Calu3 (cell line): ENCODE measurements at regions not wholly inside any gene's neighbourhood (a gene's known extent, or its start where the extent isn't known, plus 50 kb on each side); places are given as distances from the start of the nearest gene placed in this dataset.

ENCODE experiments used
- BruUV-seq: library from RNA; stranded (reverse); fragments of 400-500 nt; replicated peaks from 2 replicates; lab custom pipeline; 2021; lab: Mats Ljungman, UMichigan
- CTCF ChIA-PET: fragments of 300-600 bp; sonication (Branson Sonifier 250); formaldehyde crosslinking; loops from one replicate; lab custom pipeline; 2022; ENCODE audit warnings: antibody characterized with exemption; lab: Charles Lee
- DNase-seq: peaks from one replicate; pipeline ENCODE4 v3.0.0; 2022
- H3K27ac Mint-ChIP-seq: one replicate; pipeline ENCODE4 v1.8.0; 2022; ENCODE audit warnings: mixed read lengths; ENCODE audit not compliant: unreplicated experiment
- H3K27me3 Mint-ChIP-seq: one replicate; pipeline ENCODE4 v1.8.0; 2022; ENCODE audit warnings: mixed read lengths; ENCODE audit not compliant: unreplicated experiment
- H3K36me3 Mint-ChIP-seq: one replicate; pipeline ENCODE4 v1.8.0; 2022; ENCODE audit warnings: mild to moderate bottlenecking, moderate library complexity, mixed read lengths; ENCODE audit not compliant: insufficient read depth, unreplicated experiment
- H3K4me1 Mint-ChIP-seq: one replicate; pipeline ENCODE4 v1.8.0; 2022; ENCODE audit warnings: mild to moderate bottlenecking, low read depth, mixed read lengths; ENCODE audit not compliant: unreplicated experiment
- H3K4me3 Mint-ChIP-seq: one replicate; pipeline ENCODE4 v1.8.0; 2022; ENCODE audit warnings: mild to moderate bottlenecking, low read depth, moderate library complexity, mixed read lengths; ENCODE audit not compliant: unreplicated experiment
- H3K9me3 Mint-ChIP-seq: one replicate; pipeline ENCODE4 v1.8.0; 2022; ENCODE audit warnings: low read depth, mixed read lengths; ENCODE audit not compliant: unreplicated experiment
- CTCF ChIP-seq: fragments of 200-600 bp; IDR thresholded peaks from one replicate; pipeline ENCODE4 v1.8.0; 2022; ENCODE audit warnings: antibody characterized with exemption; ENCODE audit not compliant: unreplicated experiment
- intact Hi-C: fragments of 100-400 bp; cut with micrococcal nuclease; formaldehyde crosslinking; loops from one replicate; pipeline ENCODE4 v1.10.0; 2022; ENCODE audit not compliant: unreplicated experiment

GRCh38 chr1:47627016-47627415 is 189.2 kb downstream of the FOXD2 start:
- H3K36me3 Mint-ChIP-seq = no peaks in the 10 kb centered on the region
- no peak for TF ChIP-seq CTCF
- no peaks in the 10 kb centered on the region for H3K9me3 Mint-ChIP-seq
- intact Hi-C loops = no loop called here
- CTCF ChIA-PET = no interaction called here
- H3K4me3 Mint-ChIP-seq = no peak overlapping the region
- no peak overlapping the region for H3K27ac Mint-ChIP-seq
- DNase-seq = no peak
- H3K27me3 Mint-ChIP-seq = peaks cover 22% of the 10 kb centered on the region
- no peaks in the 10 kb centered on the region for H3K4me1 Mint-ChIP-seq
- no TSS peak for BruUV-seq

GRCh38 chr1:47627471-47628370 is 189.9 kb downstream of the FOXD2 start:
- Mint-ChIP-seq H3K4me3 (no peak overlapping the region), H3K27ac (no peak overlapping the region), H3K4me1 (no peaks in the 10 kb centered on the region), H3K9me3 (no peaks in the 10 kb centered on the region), H3K36me3 (no peaks in the 10 kb centered on the region), H3K27me3 (peaks cover 29% of the 10 kb centered on the region)
- no peak for TF ChIP-seq CTCF
- no peak for DNase-seq
- intact Hi-C loops = no loop called here
- BruUV-seq = no TSS peak
- CTCF ChIA-PET = interaction anchor here (0.6 kb wide), 1 partner anchor 12 kb away, joined by 6 read pairs; no protein-coding TSS in a partner anchor

GRCh38 chr1:47629201-47629600 is 191.4 kb downstream of the FOXD2 start:
- Mint-ChIP-seq H3K36me3 (no peaks in the 10 kb centered on the region), H3K27me3 (peaks cover 43% of the 10 kb centered on the region), H3K4me1 (no peaks in the 10 kb centered on the region), H3K27ac (no peak overlapping the region), H3K9me3 (no peaks in the 10 kb centered on the region), H3K4me3 (no peak overlapping the region)
- BruUV-seq = no TSS peak
- CTCF ChIA-PET = no interaction called here
- no peak for DNase-seq
- TF ChIP-seq CTCF = no peak
- intact Hi-C loops = no loop called here

- TF ChIP-seq CTCF = no peak
- Mint-ChIP-seq H3K27ac (no peak overlapping the region), H3K4me3 (no peak overlapping the region), H3K4me1 (no peaks in the 10 kb centered on the region), H3K9me3 (no peaks in the 10 kb centered on the region), H3K36me3 (no peaks in the 10 kb centered on the region), H3K27me3 (peaks cover 49% of the 10 kb centered on the region)
- no peak for DNase-seq
- no TSS peak for BruUV-seq
- intact Hi-C loops = no loop called here
- CTCF ChIA-PET = interaction anchor here (1.2 kb wide), 1 partner anchor 80 kb away, joined by 3 read pairs; no protein-coding TSS in a partner anchor
Observed at GRCh38 chr1:47630346-47630745, 192.5 kb downstream of the FOXD2 start.
